Stomach smooth muscle (tissue), 2 donors: ENCODE measurements at regions not wholly inside any gene's neighbourhood (a gene's known extent, or its start where the extent isn't known, plus 50 kb on each side); places are given as distances from the start of the nearest gene placed in this dataset.

Experiments
- H3K27ac ChIP-seq: one replicate; pipeline ENCODE4 v1.7.0; 2013; ENCODE audit warnings: mild to moderate bottlenecking, low read length, inconsistent platforms
- H3K27me3 ChIP-seq, 2 donors: one replicate each; pipeline ENCODE4 v1.7.0; 2013; ENCODE audit warnings: low read length in 2 of 2; ENCODE audit not compliant: insufficient read depth in 2 of 2, control insufficient read depth in 1 of 2
- H3K36me3 ChIP-seq, 2 donors: one replicate each; pipeline ENCODE4 v1.7.0; 2013; ENCODE audit warnings: low read length in 2 of 2; ENCODE audit not compliant: control insufficient read depth in 2 of 2, insufficient read depth in 2 of 2
- H3K4me1 ChIP-seq: one replicate; pipeline ENCODE4 v1.7.0; 2013; ENCODE audit warnings: low read length; ENCODE audit not compliant: control insufficient read depth, insufficient read depth
- H3K4me3 ChIP-seq, 2 donors: one replicate each; pipeline ENCODE4 v1.7.0; 2013; ENCODE audit warnings: low read length in 2 of 2
- H3K9ac ChIP-seq, 2 donors: one replicate each; pipeline ENCODE4 v1.7.0; 2013; ENCODE audit warnings: low read length in 2 of 2, mild to moderate bottlenecking in 1 of 2
- H3K9me3 ChIP-seq, 2 donors: one replicate each; pipeline ENCODE4 v1.7.0; 2013; ENCODE audit warnings: low read length in 2 of 2; ENCODE audit not compliant: control insufficient read depth in 2 of 2
- donor health status: healthy.
- donor health status: Pancreatic carcinoma.

- Histone ChIP-seq H3K27ac (no peak overlapping the region), H3K36me3 (no peaks in the 10 kb centered on the region), H3K9me3 (peaks cover 0 to 15% of the 10 kb centered on the region in 2 donors), H3K27me3 (peaks cover 2 to 9% of the 10 kb centered on the region in 2 donors), H3K9ac (no peak overlapping the region), H3K4me1 (no peaks in the 10 kb centered on the region), H3K4me3 (no peak overlapping the region)
Observed at GRCh38 chr12:115815924-115816323, 461.6 kb downstream of the MED13L start.

GRCh38 chr12:115813256-115813655 lies 464.2 kb downstream of the MED13L start:
- peaks cover 0 to 15% of the 10 kb centered on the region in 2 donors for H3K9me3 ChIP-seq
- no peaks in the 10 kb centered on the region for H3K36me3 ChIP-seq
- no peak overlapping the region for H3K4me3 ChIP-seq
- H3K9ac ChIP-seq, result no peak overlapping the region
- H3K4me1 ChIP-seq, result no peaks in the 10 kb centered on the region
- peaks cover 2 to 5% of the 10 kb centered on the region in 2 donors for H3K27me3 ChIP-seq
- H3K27ac ChIP-seq, result no peak overlapping the region

- Histone ChIP-seq H3K9ac (no peak overlapping the region), H3K4me3 (no peak overlapping the region), H3K27me3 (peaks cover 2 to 4% of the 10 kb centered on the region in 2 donors), H3K9me3 (peaks cover 0 to 15% of the 10 kb centered on the region in 2 donors), H3K36me3 (no peaks in the 10 kb centered on the region), H3K27ac (no peak overlapping the region), H3K4me1 (no peaks in the 10 kb centered on the region)
Observed at GRCh38 chr12:115811929-115812328, 465.6 kb downstream of the MED13L start.

- peaks cover 2% of the 10 kb centered on the region in 2 donors for H3K27me3 ChIP-seq
- H3K9me3 ChIP-seq, result peaks cover 0 to 13% of the 10 kb centered on the region in 2 donors
- H3K4me3 ChIP-seq, result no peak overlapping the region
- H3K36me3 ChIP-seq, result no peaks in the 10 kb centered on the region
- no peaks in the 10 kb centered on the region for H3K4me1 ChIP-seq
- H3K27ac ChIP-seq, result no peak overlapping the region
- no peak overlapping the region for H3K9ac ChIP-seq
Observed at GRCh38 chr12:115811045-115811444, 466.4 kb downstream of the MED13L start.

- Histone ChIP-seq H3K4me3 (no peak overlapping the region), H3K4me1 (no peaks in the 10 kb centered on the region), H3K9ac (no peak overlapping the region), H3K27me3 (peaks cover 2% of the 10 kb centered on the region in 2 donors), H3K9me3 (peaks cover 0 to 13% of the 10 kb centered on the region in 2 donors), H3K36me3 (no peaks in the 10 kb centered on the region), H3K27ac (no peak overlapping the region)
Observed at GRCh38 chr12:115810122-115810901, 467.2 kb downstream of the MED13L start.

GRCh38 chr12:115806000-115806399 lies 471.5 kb downstream of the MED13L start:
- Histone ChIP-seq H3K4me3 (no peak overlapping the region), H3K36me3 (no peaks in the 10 kb centered on the region), H3K4me1 (no peaks in the 10 kb centered on the region), H3K9ac (no peak overlapping the region), H3K27me3 (no peaks in the 10 kb centered on the region), H3K9me3 (peaks cover 0 to 6% of the 10 kb centered on the region in 2 donors), H3K27ac (no peak overlapping the region)

- Histone ChIP-seq H3K27me3 (no peaks in the 10 kb centered on the region), H3K4me1 (no peaks in the 10 kb centered on the region), H3K4me3 (no peak overlapping the region), H3K9ac (no peak overlapping the region), H3K27ac (no peak overlapping the region), H3K9me3 (peaks cover 0 to 6% of the 10 kb centered on the region in 2 donors), H3K36me3 (no peaks in the 10 kb centered on the region)
Observed at GRCh38 chr12:115802767-115803166, 474.7 kb downstream of the MED13L start.

GRCh38 chr12:115801871-115802270 lies 475.6 kb downstream of the MED13L start:
- H3K9ac ChIP-seq, result no peak overlapping the region
- H3K27ac ChIP-seq, result no peak overlapping the region
- H3K27me3 ChIP-seq, result no peaks in the 10 kb centered on the region
- H3K4me3 ChIP-seq, result no peak overlapping the region
- H3K36me3 ChIP-seq, result no peaks in the 10 kb centered on the region
- no peaks in the 10 kb centered on the region for H3K4me1 ChIP-seq
- H3K9me3 ChIP-seq, result peaks cover 0 to 6% of the 10 kb centered on the region in 2 donors

GRCh38 chr12:115799610-115800009 lies 477.9 kb downstream of the MED13L start:
- no peak overlapping the region for H3K27ac ChIP-seq
- no peaks in the 10 kb centered on the region for H3K27me3 ChIP-seq
- no peak overlapping the region for H3K4me3 ChIP-seq
- peaks cover 0 to 6% of the 10 kb centered on the region in 2 donors for H3K9me3 ChIP-seq
- H3K9ac ChIP-seq, result no peak overlapping the region
- H3K36me3 ChIP-seq, result no peaks in the 10 kb centered on the region
- no peaks in the 10 kb centered on the region for H3K4me1 ChIP-seq

GRCh38 chr12:115798309-115798917 lies 479.1 kb downstream of the MED13L start:
- Histone ChIP-seq H3K4me3 (no peak overlapping the region), H3K27me3 (no peaks in the 10 kb centered on the region), H3K36me3 (no peaks in the 10 kb centered on the region), H3K9ac (no peak overlapping the region), H3K4me1 (no peaks in the 10 kb centered on the region), H3K9me3 (peaks cover 0 to 6% of the 10 kb centered on the region in 2 donors), H3K27ac (no peak overlapping the region)

GRCh38 chr12:115794659-115795081 lies 482.8 kb downstream of the MED13L start:
- Histone ChIP-seq H3K9ac (no peak overlapping the region), H3K27me3 (peaks cover 0 to 2% of the 10 kb centered on the region in 2 donors), H3K27ac (no peak overlapping the region), H3K4me3 (no peak overlapping the region), H3K9me3 (no peaks in the 10 kb centered on the region), H3K4me1 (no peaks in the 10 kb centered on the region), H3K36me3 (no peaks in the 10 kb centered on the region)
